A549 (cell line): ENCODE measurements at regions not wholly inside any gene's neighbourhood (a gene's known extent, or its start where the extent isn't known, plus 50 kb on each side); places are given as distances from the start of the nearest gene placed in this dataset.

Experiments
- CBX2 ChIP-seq: fragments of 200-600 bp; sonication (generic); IDR thresholded peaks from 2 replicates; pipeline ENCODE4 v1.6.1; 2016; ENCODE audit warnings: low read depth, mild to moderate bottlenecking, borderline replicate concordance
- JUNB ChIP-seq: fragments of >200 bp; sonication (Bioruptor Twin); formaldehyde crosslinking; IDR thresholded peaks from 2 replicates; pipeline ENCODE4 v1.6.1; 2016
- MAFK ChIP-seq: fragments of 450-650 bp; IDR thresholded peaks from 2 replicates; pipeline ENCODE4 v1.6.1; 2014; ENCODE audit not compliant: partially characterized antibody
- RCOR1 ChIP-seq: fragments of 150-350 bp; IDR thresholded peaks from 2 replicates; pipeline ENCODE4 v1.6.1; 2014; ENCODE audit warnings: antibody characterized with exemption, low read length, low read depth
- ZFP36 ChIP-seq: fragments of 450-650 bp; IDR thresholded peaks from 2 replicates; pipeline ENCODE4 v1.6.1; 2014; ENCODE audit warnings: borderline replicate concordance; ENCODE audit not compliant: partially characterized antibody
- TF ChIP-seq, protein P1 (sequence below): fragments of >200 bp; sonication (Bioruptor Twin); formaldehyde crosslinking; IDR thresholded peaks from 3 replicates; pipeline ENCODE4 v1.5.1; 2016

GRCh38 chr3:14332392-14332791 lies 70.0 kb upstream of the SLC6A6 start:
- TF ChIP-seq, protein P1, sequence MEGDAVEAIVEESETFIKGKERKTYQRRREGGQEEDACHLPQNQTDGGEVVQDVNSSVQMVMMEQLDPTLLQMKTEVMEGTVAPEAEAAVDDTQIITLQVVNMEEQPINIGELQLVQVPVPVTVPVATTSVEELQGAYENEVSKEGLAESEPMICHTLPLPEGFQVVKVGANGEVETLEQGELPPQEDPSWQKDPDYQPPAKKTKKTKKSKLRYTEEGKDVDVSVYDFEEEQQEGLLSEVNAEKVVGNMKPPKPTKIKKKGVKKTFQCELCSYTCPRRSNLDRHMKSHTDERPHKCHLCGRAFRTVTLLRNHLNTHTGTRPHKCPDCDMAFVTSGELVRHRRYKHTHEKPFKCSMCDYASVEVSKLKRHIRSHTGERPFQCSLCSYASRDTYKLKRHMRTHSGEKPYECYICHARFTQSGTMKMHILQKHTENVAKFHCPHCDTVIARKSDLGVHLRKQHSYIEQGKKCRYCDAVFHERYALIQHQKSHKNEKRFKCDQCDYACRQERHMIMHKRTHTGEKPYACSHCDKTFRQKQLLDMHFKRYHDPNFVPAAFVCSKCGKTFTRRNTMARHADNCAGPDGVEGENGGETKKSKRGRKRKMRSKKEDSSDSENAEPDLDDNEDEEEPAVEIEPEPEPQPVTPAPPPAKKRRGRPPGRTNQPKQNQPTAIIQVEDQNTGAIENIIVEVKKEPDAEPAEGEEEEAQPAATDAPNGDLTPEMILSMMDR: no peak
- TF ChIP-seq JUNB (no peak), CBX2 (no peak), MAFK (no peak), RCOR1 (no peak), ZFP36 (no peak)
